HFF-Myc (cell line): ENCODE measurements at regions not wholly inside any gene's neighbourhood (a gene's known extent, or its start where the extent isn't known, plus 50 kb on each side); places are given as distances from the start of the nearest gene placed in this dataset.
A peak's percentile ranks its signal among the peaks of the same experiment; 100 is the strongest.

Source experiments
- DNase-seq: peaks from one replicate; pipeline ENCODE4 v3.0.0-alpha.2; 2011; ENCODE audit warnings: low read depth; ENCODE audit errors: extremely low read depth
- H3K4me3 ChIP-seq: replicated peaks from 2 replicates; pipeline ENCODE4 v1.5.1; 2011; ENCODE audit warnings: low read depth, mild to moderate bottlenecking, control low read depth, low read length
- CTCF ChIP-seq: IDR thresholded peaks from 2 replicates; pipeline ENCODE4 v1.5.1; 2012; ENCODE audit warnings: mild to moderate bottlenecking, low read depth, low read length, control low read depth; ENCODE audit errors: missing control alignments

- no peak for TF ChIP-seq CTCF
- DNase-seq: no peak
- H3K4me3 ChIP-seq: no peak overlapping the region
Measured at GRCh38 chr3:148221303-148221702, 476.4 kb upstream of the AGTR1 start.

- no peak for DNase-seq
- no peak for TF ChIP-seq CTCF
- H3K4me3 ChIP-seq: no peak overlapping the region
Measured at GRCh38 chr3:148223266-148223665, 474.4 kb upstream of the AGTR1 start.

- no peak for DNase-seq
- H3K4me3 ChIP-seq: no peak overlapping the region
- TF ChIP-seq CTCF: no peak
Measured at GRCh38 chr3:148226246-148226645, 471.5 kb upstream of the AGTR1 start.

GRCh38 chr3:148227534-148227933, 470.2 kb upstream of the AGTR1 start:
- DNase-seq: peak; percentile 21
- H3K4me3 ChIP-seq: no peak overlapping the region
- TF ChIP-seq CTCF: no peak

GRCh38 chr3:148229107-148229506, 468.6 kb upstream of the AGTR1 start:
- DNase-seq: no peak
- H3K4me3 ChIP-seq: no peak overlapping the region
- TF ChIP-seq CTCF: no peak

GRCh38 chr3:148230473-148230872, 467.2 kb upstream of the AGTR1 start:
- TF ChIP-seq CTCF: no peak
- no peak overlapping the region for H3K4me3 ChIP-seq
- no peak for DNase-seq

- DNase-seq: no peak
- no peak for TF ChIP-seq CTCF
- no peak overlapping the region for H3K4me3 ChIP-seq
Measured at GRCh38 chr3:148232389-148232788, 465.3 kb upstream of the AGTR1 start.
